K562 (cell line): ENCODE measurements at regions not wholly inside any gene's neighbourhood (a gene's known extent, or its start where the extent isn't known, plus 50 kb on each side); places are given as distances from the start of the nearest gene placed in this dataset.
A peak's percentile ranks its signal among the peaks of the same experiment; 100 is the strongest.

Experiments used
- CBX8 ChIP-seq: fragments of 200-600 bp; sonication (generic); IDR thresholded peaks from 2 replicates; pipeline ENCODE4 v1.6.1; 2012; ENCODE audit warnings: borderline replicate concordance, mixed run types, low read depth, mild to moderate bottlenecking, moderate library complexity, mixed read lengths, low read length, control low read depth, inconsistent platforms; ENCODE audit not compliant: poor library complexity, severe bottlenecking; ENCODE audit errors: extremely low read depth
- ESRRB ChIP-seq: fragments of 250-450 bp; sonication (Bioruptor Pico); IDR thresholded peaks from 2 replicates; pipeline ENCODE4 v1.5.0; 2020; ENCODE audit warnings: mild to moderate bottlenecking, moderate library complexity, borderline replicate concordance
- FIP1L1 ChIP-seq: fragments of 200-400 bp; formaldehyde crosslinking; IDR thresholded peaks from 2 replicates; pipeline ENCODE4 v1.6.1; 2018; ENCODE audit warnings: mild to moderate bottlenecking, low read depth, low read length; ENCODE audit not compliant: poor library complexity, severe bottlenecking
- GATAD2B ChIP-seq: fragments of 450-650 bp; IDR thresholded peaks from 2 replicates; pipeline ENCODE4 v1.6.1; 2017; ENCODE audit warnings: mild to moderate bottlenecking, borderline replicate concordance
- GTF2E2 ChIP-seq: fragments of 200-800 bp; sonication (Bioruptor generic); IDR thresholded peaks from 2 replicates; pipeline ENCODE4 v1.6.1; 2016; ENCODE audit warnings: missing genetic modification characterization, missing compliant biosample characterization
- IFI16 ChIP-seq: fragments of 250-450 bp; sonication (Bioruptor Pico); IDR thresholded peaks from 2 replicates; pipeline ENCODE4 v2.1.2; 2022; ENCODE audit warnings: mild to moderate bottlenecking, inconsistent platforms
- NCOA1 ChIP-seq: fragments of 450-650 bp; IDR thresholded peaks from 2 replicates; pipeline ENCODE4 v1.6.1; 2016; ENCODE audit warnings: low read depth
- OTX1 ChIP-seq: fragments of 450-650 bp; formaldehyde crosslinking; IDR thresholded peaks from 2 replicates; pipeline ENCODE4 v1.4.0; 2022; ENCODE audit warnings: mild to moderate bottlenecking
- PTBP1 ChIP-seq: fragments of 200-400 bp; formaldehyde crosslinking; IDR thresholded peaks from 2 replicates; pipeline ENCODE4 v1.6.1; 2017; ENCODE audit warnings: low read depth, low read length
- RHOXF2B ChIP-seq: fragments of 250-450 bp; sonication (Bioruptor Pico); conservative IDR thresholded peaks from 2 replicates; pipeline ENCODE4 v1.5.1; 2021
- SMARCA4 ChIP-seq: fragments of 450-650 bp; IDR thresholded peaks from 2 replicates; pipeline ENCODE4 v1.6.1; 2016
- SP2 ChIP-seq: IDR thresholded peaks from 2 replicates; pipeline ENCODE4 v1.6.1; 2011; ENCODE audit warnings: mild to moderate bottlenecking, low read depth, low read length, moderate library complexity; ENCODE audit not compliant: poor library complexity, severe bottlenecking; ENCODE audit errors: extremely low read depth
- XRCC4 ChIP-seq: IDR thresholded peaks from one replicate; pipeline ENCODE4 v1.6.1; 2011; ENCODE audit not compliant: insufficient read depth, insufficient read length; ENCODE audit errors: extremely low read depth
- ZBTB1 ChIP-seq: sonication (generic); formaldehyde crosslinking; IDR thresholded peaks from 2 replicates; pipeline ENCODE4 v1.8.1; 2023; ENCODE audit warnings: missing genetic modification reagents, low read depth, mild to moderate bottlenecking, borderline replicate concordance
- ZNF431 ChIP-seq: sonication (generic); formaldehyde crosslinking; IDR thresholded peaks from 2 replicates; pipeline ENCODE4 v1.8.0; 2022; ENCODE audit warnings: mild to moderate bottlenecking, missing genetic modification reagents
- ZNF77 ChIP-seq: fragments of 250-450 bp; sonication (Bioruptor Pico); IDR thresholded peaks from 2 replicates; pipeline ENCODE4 v1.5.0; 2020
- TF ChIP-seq, protein P1 (sequence below): fragments of 450-650 bp; IDR thresholded peaks from 2 replicates; pipeline ENCODE4 v1.6.1; 2016; ENCODE audit warnings: missing biosample characterization, missing genetic modification characterization
- TF ChIP-seq, protein P2 (sequence below): fragments of 250-450 bp; sonication (Bioruptor Pico); IDR thresholded peaks from 2 replicates; pipeline ENCODE4 v1.8.0; 2022; ENCODE audit warnings: inconsistent platforms
- TF ChIP-seq, protein P3 (sequence below), 3 experiments: IDR thresholded peaks in 2 of 3; conservative IDR thresholded peaks in 1 of 3; 2 replicates each; pipeline ENCODE4 v1.5.1; 2011 to 2012; ENCODE audit warnings: low read length in 3 of 3, mild to moderate bottlenecking in 3 of 3, control low read depth in 2 of 3, improper control_type of control experiment in 1 of 3, inconsistent platforms in 1 of 3, low read depth in 1 of 3, mixed read lengths in 1 of 3, moderate library complexity in 1 of 3; ENCODE audit not compliant: insufficient read depth in 2 of 3
- TF ChIP-seq, protein P4 (sequence below), 2 experiments: fragments of 450-650 bp; IDR thresholded peaks; 2 replicates each; pipeline ENCODE4 v1.6.1; 2016
- TF ChIP-seq, protein P5 (sequence below): fragments of 450-650 bp; formaldehyde crosslinking; IDR thresholded peaks from 2 replicates; pipeline ENCODE4 v1.4.0; 2020; ENCODE audit warnings: mild to moderate bottlenecking, moderate library complexity

DNA sequence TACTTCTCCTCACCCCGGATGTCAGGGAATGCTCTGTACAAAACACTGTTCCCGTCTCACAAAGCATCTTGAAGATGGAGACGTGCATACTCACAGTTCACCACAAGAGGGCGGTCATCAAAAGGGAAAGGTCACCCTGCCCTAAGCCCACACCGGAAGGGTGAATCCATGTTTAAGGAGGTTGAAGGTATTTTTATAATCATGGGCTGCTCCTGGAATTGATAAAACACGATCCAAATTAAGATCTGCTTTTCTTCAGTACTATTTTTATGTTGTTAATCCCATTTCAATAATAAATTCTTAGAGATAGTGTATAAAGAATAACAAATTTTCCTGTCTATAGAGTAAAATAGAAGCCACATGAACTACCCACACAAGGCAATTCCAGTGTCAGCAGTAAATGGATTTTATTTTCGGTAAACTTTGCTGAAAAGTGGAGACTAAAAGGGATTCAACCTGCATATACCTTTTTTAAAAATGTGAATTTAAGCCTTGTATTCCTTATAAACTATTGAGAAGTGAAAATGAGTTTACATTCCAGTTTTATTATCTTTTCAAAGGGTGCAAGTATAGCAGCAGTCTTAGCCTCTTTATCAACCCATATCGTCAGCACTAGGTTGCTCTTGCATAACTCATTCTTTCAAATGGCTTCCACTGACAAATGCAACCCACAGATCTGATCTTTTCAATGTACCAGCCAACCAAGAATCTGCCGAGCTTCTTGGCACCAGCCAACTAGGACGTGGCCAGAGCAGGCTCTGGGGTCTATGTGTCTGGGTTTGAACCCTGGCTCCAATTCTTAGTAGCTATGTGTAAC is 79.7 kb upstream of the MBOAT1 start (continued):
- TF ChIP-seq, protein P1, sequence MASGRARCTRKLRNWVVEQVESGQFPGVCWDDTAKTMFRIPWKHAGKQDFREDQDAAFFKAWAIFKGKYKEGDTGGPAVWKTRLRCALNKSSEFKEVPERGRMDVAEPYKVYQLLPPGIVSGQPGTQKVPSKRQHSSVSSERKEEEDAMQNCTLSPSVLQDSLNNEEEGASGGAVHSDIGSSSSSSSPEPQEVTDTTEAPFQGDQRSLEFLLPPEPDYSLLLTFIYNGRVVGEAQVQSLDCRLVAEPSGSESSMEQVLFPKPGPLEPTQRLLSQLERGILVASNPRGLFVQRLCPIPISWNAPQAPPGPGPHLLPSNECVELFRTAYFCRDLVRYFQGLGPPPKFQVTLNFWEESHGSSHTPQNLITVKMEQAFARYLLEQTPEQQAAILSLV (tag): no peak
- no peak for TF ChIP-seq XRCC4
- no peak for TF ChIP-seq GTF2E2
- no peak for TF ChIP-seq ESRRB
- TF ChIP-seq, protein P2, sequence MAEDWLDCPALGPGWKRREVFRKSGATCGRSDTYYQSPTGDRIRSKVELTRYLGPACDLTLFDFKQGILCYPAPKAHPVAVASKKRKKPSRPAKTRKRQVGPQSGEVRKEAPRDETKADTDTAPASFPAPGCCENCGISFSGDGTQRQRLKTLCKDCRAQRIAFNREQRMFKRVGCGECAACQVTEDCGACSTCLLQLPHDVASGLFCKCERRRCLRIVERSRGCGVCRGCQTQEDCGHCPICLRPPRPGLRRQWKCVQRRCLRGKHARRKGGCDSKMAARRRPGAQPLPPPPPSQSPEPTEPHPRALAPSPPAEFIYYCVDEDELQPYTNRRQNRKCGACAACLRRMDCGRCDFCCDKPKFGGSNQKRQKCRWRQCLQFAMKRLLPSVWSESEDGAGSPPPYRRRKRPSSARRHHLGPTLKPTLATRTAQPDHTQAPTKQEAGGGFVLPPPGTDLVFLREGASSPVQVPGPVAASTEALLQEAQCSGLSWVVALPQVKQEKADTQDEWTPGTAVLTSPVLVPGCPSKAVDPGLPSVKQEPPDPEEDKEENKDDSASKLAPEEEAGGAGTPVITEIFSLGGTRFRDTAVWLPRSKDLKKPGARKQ (CRISPR knock-in tag): no peak
- no peak for TF ChIP-seq SP2
- no peak for TF ChIP-seq PTBP1
- no peak for TF ChIP-seq OTX1
- no peak for TF ChIP-seq SMARCA4
- TF ChIP-seq ZBTB1 (CRISPR knock-in tag): no peak
- TF ChIP-seq, protein P3, sequence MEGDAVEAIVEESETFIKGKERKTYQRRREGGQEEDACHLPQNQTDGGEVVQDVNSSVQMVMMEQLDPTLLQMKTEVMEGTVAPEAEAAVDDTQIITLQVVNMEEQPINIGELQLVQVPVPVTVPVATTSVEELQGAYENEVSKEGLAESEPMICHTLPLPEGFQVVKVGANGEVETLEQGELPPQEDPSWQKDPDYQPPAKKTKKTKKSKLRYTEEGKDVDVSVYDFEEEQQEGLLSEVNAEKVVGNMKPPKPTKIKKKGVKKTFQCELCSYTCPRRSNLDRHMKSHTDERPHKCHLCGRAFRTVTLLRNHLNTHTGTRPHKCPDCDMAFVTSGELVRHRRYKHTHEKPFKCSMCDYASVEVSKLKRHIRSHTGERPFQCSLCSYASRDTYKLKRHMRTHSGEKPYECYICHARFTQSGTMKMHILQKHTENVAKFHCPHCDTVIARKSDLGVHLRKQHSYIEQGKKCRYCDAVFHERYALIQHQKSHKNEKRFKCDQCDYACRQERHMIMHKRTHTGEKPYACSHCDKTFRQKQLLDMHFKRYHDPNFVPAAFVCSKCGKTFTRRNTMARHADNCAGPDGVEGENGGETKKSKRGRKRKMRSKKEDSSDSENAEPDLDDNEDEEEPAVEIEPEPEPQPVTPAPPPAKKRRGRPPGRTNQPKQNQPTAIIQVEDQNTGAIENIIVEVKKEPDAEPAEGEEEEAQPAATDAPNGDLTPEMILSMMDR (IDR thresholded peaks at IDR 0.05 in 2 of 3, conservative IDR thresholded peaks at IDR 0.05 in 1 of 3; ENCODE audit: insufficient read depth in 2 of 3, low read depth in 1 of 3, low read length in 3 of 3): peak; percentile 87 to 93 (median 93)
- no peak for TF ChIP-seq ZNF431
- no peak for TF ChIP-seq CBX8
- no peak for TF ChIP-seq FIP1L1
- TF ChIP-seq IFI16: no peak
- TF ChIP-seq NCOA1: no peak
- TF ChIP-seq, protein P4, sequence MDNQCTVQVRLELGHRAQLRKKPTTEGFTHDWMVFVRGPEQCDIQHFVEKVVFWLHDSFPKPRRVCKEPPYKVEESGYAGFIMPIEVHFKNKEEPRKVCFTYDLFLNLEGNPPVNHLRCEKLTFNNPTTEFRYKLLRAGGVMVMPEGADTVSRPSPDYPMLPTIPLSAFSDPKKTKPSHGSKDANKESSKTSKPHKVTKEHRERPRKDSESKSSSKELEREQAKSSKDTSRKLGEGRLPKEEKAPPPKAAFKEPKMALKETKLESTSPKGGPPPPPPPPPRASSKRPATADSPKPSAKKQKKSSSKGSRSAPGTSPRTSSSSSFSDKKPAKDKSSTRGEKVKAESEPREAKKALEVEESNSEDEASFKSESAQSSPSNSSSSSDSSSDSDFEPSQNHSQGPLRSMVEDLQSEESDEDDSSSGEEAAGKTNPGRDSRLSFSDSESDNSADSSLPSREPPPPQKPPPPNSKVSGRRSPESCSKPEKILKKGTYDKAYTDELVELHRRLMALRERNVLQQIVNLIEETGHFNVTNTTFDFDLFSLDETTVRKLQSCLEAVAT (IDR thresholded peaks at IDR 0.05): peak in 1 of 2 experiments; percentile 38; a peak in 1 of 4 replicates
- TF ChIP-seq, protein P5, sequence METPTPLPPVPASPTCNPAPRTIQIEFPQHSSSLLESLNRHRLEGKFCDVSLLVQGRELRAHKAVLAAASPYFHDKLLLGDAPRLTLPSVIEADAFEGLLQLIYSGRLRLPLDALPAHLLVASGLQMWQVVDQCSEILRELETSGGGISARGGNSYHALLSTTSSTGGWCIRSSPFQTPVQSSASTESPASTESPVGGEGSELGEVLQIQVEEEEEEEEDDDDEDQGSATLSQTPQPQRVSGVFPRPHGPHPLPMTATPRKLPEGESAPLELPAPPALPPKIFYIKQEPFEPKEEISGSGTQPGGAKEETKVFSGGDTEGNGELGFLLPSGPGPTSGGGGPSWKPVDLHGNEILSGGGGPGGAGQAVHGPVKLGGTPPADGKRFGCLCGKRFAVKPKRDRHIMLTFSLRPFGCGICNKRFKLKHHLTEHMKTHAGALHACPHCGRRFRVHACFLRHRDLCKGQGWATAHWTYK: no peak
- no peak; the same call in 1 of the 2 replicates for TF ChIP-seq GATAD2B
- TF ChIP-seq RHOXF2B (CRISPR knock-in tag): no peak
- no peak for TF ChIP-seq ZNF77 (CRISPR knock-in tag)
